Common myeloid progenitor, CD34-positive (primary cell): ENCODE measurements at regions not wholly inside any gene's neighbourhood (a gene's known extent, or its start where the extent isn't known, plus 50 kb on each side); places are given as distances from the start of the nearest gene placed in this dataset.
"Not testable (repeated sequence)": the region's sequence is repeated elsewhere in the genome, so short reads cannot be mapped to it uniquely, and the experiment has no call there.

Experiments
- CTCF ChIA-PET: fragments of 350-600 bp; sonication (Branson Sonifier 250); formaldehyde crosslinking; loops from one replicate; lab custom pipeline; 2021; ENCODE audit warnings: antibody characterized with exemption; lab: Charles Lee
- POLR2A ChIA-PET: fragments of 350-600 bp; sonication (Branson Sonifier 250); formaldehyde crosslinking; loops from one replicate; lab custom pipeline; 2021; ENCODE audit warnings: antibody characterized with exemption; lab: Charles Lee
- DNase-seq, 3 donors: peaks; one replicate each; pipeline versions ENCODE4 v3.0.0 to v3.0.0-alpha.2; 2013
- H3K27ac ChIP-seq, 2 experiments: 1 replicate in 1 of 2; 2 replicates in 1 of 2; pipeline ENCODE4 v1.7.0; 2013; ENCODE audit warnings: inconsistent platforms in 2 of 2, low read length in 2 of 2, mild to moderate bottlenecking in 2 of 2, low read depth in 1 of 2, moderate library complexity in 1 of 2; ENCODE audit not compliant: severe bottlenecking in 2 of 2, insufficient read depth in 1 of 2, poor library complexity in 1 of 2
- H3K27me3 ChIP-seq, 5 experiments: replicated peaks in 2 of 5; 1 replicate in 3 of 5; 2 replicates in 2 of 5; pipeline versions ENCODE4 v1.6.1 to v1.7.0; 2013; ENCODE audit warnings: low read length in 4 of 5, mild to moderate bottlenecking in 2 of 5, moderate library complexity in 2 of 5, inconsistent platforms in 1 of 5; ENCODE audit not compliant: insufficient read depth in 5 of 5, control insufficient read depth in 4 of 5
- H3K36me3 ChIP-seq, 4 experiments: 1 replicate in 2 of 4; 2 replicates in 2 of 4; pipeline versions ENCODE4 v1.6.1 to v1.7.0; 2013; ENCODE audit warnings: low read length in 3 of 4, control low read depth in 1 of 4, mild to moderate bottlenecking in 1 of 4; ENCODE audit not compliant: control insufficient read depth in 4 of 4, insufficient read depth in 4 of 4
- H3K4me1 ChIP-seq, 4 experiments: 1 replicate in 3 of 4; 2 replicates in 1 of 4; pipeline versions ENCODE4 v1.6.1 to v1.7.1; 2013; ENCODE audit warnings: low read length in 3 of 4, mild to moderate bottlenecking in 3 of 4, control low read depth in 1 of 4, inconsistent platforms in 1 of 4, moderate library complexity in 1 of 4; ENCODE audit not compliant: control insufficient read depth in 4 of 4, insufficient read depth in 4 of 4; ENCODE audit errors: control extremely low read depth in 1 of 4
- H3K4me3 ChIP-seq, 7 experiments: 1 replicate in 4 of 7; 2 replicates in 3 of 7; pipeline versions ENCODE4 v1.5.1 to v1.7.0; 2013; ENCODE audit warnings: mild to moderate bottlenecking in 7 of 7, low read length in 6 of 7, moderate library complexity in 6 of 7, inconsistent platforms in 2 of 7, low read depth in 2 of 7, control low read depth in 1 of 7; ENCODE audit not compliant: insufficient read depth in 4 of 7, control insufficient read depth in 1 of 7; ENCODE audit errors: extremely low read depth in 1 of 7
- H3K9me3 ChIP-seq, 5 experiments: 1 replicate in 4 of 5; 2 replicates in 1 of 5; pipeline versions ENCODE4 v1.6.1 to v1.7.1; 2013; ENCODE audit warnings: low read length in 4 of 5, mild to moderate bottlenecking in 2 of 5, inconsistent platforms in 1 of 5, low read depth in 1 of 5, moderate library complexity in 1 of 5; ENCODE audit not compliant: control insufficient read depth in 4 of 5, insufficient read depth in 2 of 5; ENCODE audit errors: control extremely low read depth in 1 of 5
- WGBS: methylation state at CpG from one replicate; pipeline ENCODE4 v1.1.5; 2013; ENCODE audit not compliant: insufficient coverage; 5-methylcytosine and 5-hydroxymethylcytosine counted together

DNA sequence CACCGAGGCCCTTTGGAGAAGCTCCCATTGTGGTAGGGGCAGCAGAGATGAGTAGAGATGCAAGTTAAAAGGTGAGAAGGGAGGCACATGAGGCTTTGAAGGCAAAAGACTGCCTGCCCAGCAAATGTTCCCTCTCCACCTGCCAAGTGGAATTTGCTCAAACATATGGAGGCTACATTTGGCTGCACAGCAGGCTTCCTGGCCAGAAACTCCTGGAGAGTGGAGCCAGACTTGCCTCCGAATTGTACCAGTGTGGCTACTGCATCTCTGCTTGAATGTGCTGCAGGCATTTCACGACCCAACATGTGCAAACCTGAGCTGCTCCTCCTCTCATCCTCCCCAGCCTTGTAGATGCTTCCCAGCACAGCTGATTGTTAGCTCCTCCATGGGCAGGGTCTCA is 229.2 kb downstream of the ZNF621 start:
- WGBS, result 93% methylated on average over 2 of the region's 3 CpGs
- H3K4me1 ChIP-seq, result no peaks in the 10 kb centered on the region
- H3K9me3 ChIP-seq, result peaks cover 0 to 2% (median 0%) of the 10 kb centered on the region in 5 experiments
- H3K27me3 ChIP-seq, result no peaks in the 10 kb centered on the region
- DNase-seq, result no peak
- H3K4me3 ChIP-seq, result no peak overlapping the region
- no peak overlapping the region for H3K27ac ChIP-seq
- CTCF ChIA-PET, result interaction anchor here (0.8 kb wide), 1 partner anchor 18 kb away, joined by 3 read pairs; no protein-coding TSS in a partner anchor
- POLR2A ChIA-PET, result no interaction called here
- H3K36me3 ChIP-seq, result no peaks in the 10 kb centered on the region

DNA sequence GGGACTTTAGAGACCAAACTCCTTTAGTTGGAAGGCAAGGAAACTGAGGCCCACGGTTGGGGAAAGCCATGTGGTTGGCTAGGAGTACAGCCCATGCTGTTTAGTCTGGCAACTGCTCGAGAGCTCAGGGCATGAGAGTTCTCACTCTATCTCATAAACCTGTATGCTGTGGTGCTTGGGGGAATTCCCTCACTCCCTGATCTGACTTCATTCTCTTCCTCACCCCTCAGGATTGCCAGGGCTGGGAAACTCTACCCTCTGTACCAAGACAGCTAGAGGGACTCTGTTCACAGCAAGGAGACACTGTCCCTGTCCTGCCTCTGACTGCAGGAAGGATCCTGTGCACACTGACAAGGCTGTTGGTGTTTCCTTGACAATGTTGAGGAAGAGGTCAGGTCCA is 230.2 kb downstream of the ZNF621 start:
- Histone ChIP-seq H3K27me3 (no peaks in the 10 kb centered on the region), H3K36me3 (no peaks in the 10 kb centered on the region), H3K4me1 (no peaks in the 10 kb centered on the region), H3K9me3 (peaks cover 0 to 2% (median 0%) of the 10 kb centered on the region in 5 experiments), H3K4me3 (no peak overlapping the region), H3K27ac (no peak overlapping the region)
- CTCF ChIA-PET, result no interaction called here
- 100% methylated on average over 2 of the region's 2 CpGs for WGBS
- DNase-seq, result no peak
- POLR2A ChIA-PET, result no interaction called here

DNA sequence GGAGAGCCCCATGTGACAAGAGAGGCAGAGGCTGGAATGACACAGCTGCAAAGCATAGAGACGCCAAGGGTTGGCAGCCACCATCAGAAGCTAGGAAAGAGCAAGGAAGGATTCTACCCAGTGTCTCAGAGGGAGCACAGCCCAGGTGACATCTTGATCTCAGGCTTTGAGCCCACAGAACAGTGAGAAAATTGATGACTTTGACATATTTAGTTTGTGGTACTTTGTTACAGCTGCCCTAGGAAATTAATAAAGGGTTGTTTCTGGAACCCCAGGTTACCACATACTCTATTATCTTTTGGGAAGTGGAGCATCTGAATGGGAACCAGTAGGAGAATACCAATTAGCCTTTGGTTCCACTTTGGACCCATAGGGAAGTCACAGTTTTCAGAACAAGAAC is 231.7 kb downstream of the ZNF621 start:
- Histone ChIP-seq H3K27me3 (no peaks in the 10 kb centered on the region), H3K9me3 (peaks cover 0 to 2% (median 0%) of the 10 kb centered on the region in 5 experiments), H3K27ac (no peak overlapping the region), H3K36me3 (no peaks in the 10 kb centered on the region), H3K4me1 (no peaks in the 10 kb centered on the region), H3K4me3 (no peak overlapping the region)
- no peak for DNase-seq
- 100% methylated on average over 1 of the region's 1 CpG for WGBS
- POLR2A ChIA-PET, result no interaction called here
- CTCF ChIA-PET, result interaction anchor here (1.2 kb wide), 1 partner anchor 174 kb away, joined by 3 read pairs; no protein-coding TSS in a partner anchor

DNA sequence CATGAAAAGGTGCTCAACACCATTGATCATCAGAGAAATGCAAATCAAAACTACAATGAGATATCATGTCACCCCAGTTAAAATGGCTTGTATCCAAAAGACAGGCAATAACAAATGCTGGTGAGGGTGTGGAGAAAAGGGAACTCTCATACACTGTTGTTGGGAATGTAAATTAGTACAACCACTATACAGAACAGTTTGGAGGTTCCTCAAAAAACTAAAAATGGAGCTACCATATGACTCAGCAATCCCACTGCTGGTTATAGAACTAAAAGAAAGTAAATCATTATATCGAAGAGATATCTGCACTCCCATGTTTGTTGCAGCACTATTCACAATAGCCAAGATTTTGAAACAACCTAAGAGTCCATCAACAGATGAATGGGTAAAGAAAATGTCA is 238.0 kb downstream of the ZNF621 start:
- POLR2A ChIA-PET, H3K4me3 ChIP-seq, H3K27me3 ChIP-seq, H3K27ac ChIP-seq, H3K4me1 ChIP-seq, H3K9me3 ChIP-seq, CTCF ChIA-PET, H3K36me3 ChIP-seq: not testable (repeated sequence)
- WGBS, result no CpG with 5 or more reads among the region's 1 CpG
- peak in 2 of 3 donors; percentile 46 to 49 for DNase-seq

DNA sequence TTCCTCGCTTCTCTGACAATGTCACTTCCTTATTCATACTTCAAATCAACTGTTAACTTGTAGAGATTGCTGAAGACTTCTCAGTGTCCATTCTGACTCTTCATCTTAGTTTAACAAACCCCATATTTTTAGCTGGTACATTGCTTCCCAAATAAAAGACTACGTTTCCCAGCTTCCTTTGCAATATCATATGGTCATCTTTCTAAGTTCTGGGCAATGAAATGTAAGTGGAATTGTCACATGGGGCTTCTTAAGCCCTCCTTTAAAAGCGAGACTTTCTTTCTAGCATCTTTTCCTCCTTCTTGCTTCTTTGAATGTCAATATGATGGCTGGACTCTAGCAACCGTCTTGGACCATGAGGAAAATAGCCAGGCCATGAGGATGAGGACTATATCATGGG is 239.0 kb downstream of the ZNF621 start:
- WGBS, result 80% methylated on average over 2 of the region's 4 CpGs
- ChIA-PET CTCF (no interaction called here), POLR2A (no interaction called here)
- Histone ChIP-seq H3K9me3 (peaks cover 0 to 6% (median 0%) of the 10 kb centered on the region in 5 experiments), H3K4me3 (no peak overlapping the region), H3K27me3 (no peaks in the 10 kb centered on the region), H3K27ac (no peak overlapping the region), H3K36me3 (no peaks in the 10 kb centered on the region), H3K4me1 (no peaks in the 10 kb centered on the region)
- DNase-seq, result peak in 1 of 3 donors; percentile 2

GRCh38 chr3:40764747-40765146 is 240.0 kb downstream of the ZNF621 start:
- POLR2A ChIA-PET, result no interaction called here
- H3K4me1 ChIP-seq, result peaks cover 0 to 3% (median 2%) of the 10 kb centered on the region in 4 experiments
- H3K27ac ChIP-seq, result no peak overlapping the region
- H3K4me3 ChIP-seq, result no peak overlapping the region
- CTCF ChIA-PET, result no interaction called here
- no peaks in the 10 kb centered on the region for H3K36me3 ChIP-seq
- no peaks in the 10 kb centered on the region for H3K27me3 ChIP-seq
- peaks cover 0 to 6% (median 0%) of the 10 kb centered on the region in 5 experiments for H3K9me3 ChIP-seq
- WGBS, result 83% methylated on average over 1 of the region's 2 CpGs
- DNase-seq, result no peak

DNA sequence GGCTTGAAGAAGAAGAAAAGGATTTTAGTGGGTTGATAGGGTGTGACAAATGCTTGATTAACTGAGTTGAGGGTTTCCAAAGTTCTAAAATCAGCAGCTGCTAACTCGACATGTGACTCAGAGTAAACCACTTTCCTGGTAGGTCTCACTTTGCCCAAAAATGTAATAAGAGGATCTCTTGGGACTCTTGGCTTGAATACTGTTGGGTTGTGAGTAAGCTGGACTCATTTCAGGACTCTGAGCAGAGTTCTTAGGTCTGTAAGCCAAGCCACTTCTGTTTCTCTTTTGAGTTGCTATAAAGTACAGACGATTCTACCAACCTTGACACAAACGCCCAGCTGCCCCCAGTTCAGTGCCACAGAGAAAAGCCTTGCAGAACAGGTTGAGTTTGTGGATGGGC is 241.1 kb downstream of the ZNF621 start:
- peaks cover 0 to 12% (median 7%) of the 10 kb centered on the region in 4 experiments for H3K4me1 ChIP-seq
- no peak overlapping the region for H3K4me3 ChIP-seq
- 69% methylated on average over 2 of the region's 3 CpGs for WGBS
- DNase-seq, result no peak
- peaks cover 0 to 6% (median 0%) of the 10 kb centered on the region in 5 experiments for H3K9me3 ChIP-seq
- CTCF ChIA-PET, result interaction anchor here (1.1 kb wide), 1 partner anchor 26 kb away, joined by 3 read pairs; no protein-coding TSS in a partner anchor
- H3K36me3 ChIP-seq, result no peaks in the 10 kb centered on the region
- H3K27ac ChIP-seq, result no peak overlapping the region
- POLR2A ChIA-PET, result no interaction called here
- H3K27me3 ChIP-seq, result no peaks in the 10 kb centered on the region
